ENCODE measurements at regions not wholly inside any gene's neighbourhood (a gene's known extent, or its start where the extent isn't known, plus 50 kb on each side); places are given as distances from the start of the nearest gene placed in this dataset.
"Not testable (repeated sequence)": the region's sequence is repeated elsewhere in the genome, so short reads cannot be mapped to it uniquely, and the experiment has no call there.

- no peak overlapping the region for H3K27ac ChIP-seq (ENCODE audit: low read depth, low read length)
- H3K4me3 ChIP-seq (ENCODE audit: low read depth, low read length) = no peak overlapping the region
- no peaks in the 10 kb centered on the region for H3K27me3 ChIP-seq (ENCODE audit: control insufficient read depth, insufficient read depth, low read length)
- no peaks in the 10 kb centered on the region for H3K4me1 ChIP-seq (ENCODE audit: control insufficient read depth, insufficient read depth, low read length)
- H3K9me3 ChIP-seq (ENCODE audit: control insufficient read depth, insufficient read depth, low read depth, low read length) = no peaks in the 10 kb centered on the region; the same call in 1 of the 2 replicates
- H3K9ac ChIP-seq (ENCODE audit: low read length) = no peak overlapping the region
- H3K36me3 ChIP-seq (ENCODE audit: control insufficient read depth, insufficient read depth, low read length) = no peaks in the 10 kb centered on the region
These were observed 108.8 kb downstream of the ANXA1 start for GRCh38 chr9:73260506-73260905.

GRCh38 chr9:73264631-73265030 lies 113.0 kb downstream of the ANXA1 start:
- Histone ChIP-seq H3K27me3 (ENCODE audit: control insufficient read depth, insufficient read depth, low read length) (no peaks in the 10 kb centered on the region), H3K4me3 (ENCODE audit: low read depth, low read length) (no peak overlapping the region), H3K9me3 (ENCODE audit: control insufficient read depth, insufficient read depth, low read depth, low read length) (peaks cover 6% of the 10 kb centered on the region; the same call in 1 of the 2 replicates), H3K36me3 (ENCODE audit: control insufficient read depth, insufficient read depth, low read length) (no peaks in the 10 kb centered on the region), H3K4me1 (ENCODE audit: control insufficient read depth, insufficient read depth, low read length) (peaks cover 6% of the 10 kb centered on the region), H3K9ac (ENCODE audit: low read length) (no peak overlapping the region), H3K27ac (ENCODE audit: low read depth, low read length) (no peak overlapping the region)

DNA sequence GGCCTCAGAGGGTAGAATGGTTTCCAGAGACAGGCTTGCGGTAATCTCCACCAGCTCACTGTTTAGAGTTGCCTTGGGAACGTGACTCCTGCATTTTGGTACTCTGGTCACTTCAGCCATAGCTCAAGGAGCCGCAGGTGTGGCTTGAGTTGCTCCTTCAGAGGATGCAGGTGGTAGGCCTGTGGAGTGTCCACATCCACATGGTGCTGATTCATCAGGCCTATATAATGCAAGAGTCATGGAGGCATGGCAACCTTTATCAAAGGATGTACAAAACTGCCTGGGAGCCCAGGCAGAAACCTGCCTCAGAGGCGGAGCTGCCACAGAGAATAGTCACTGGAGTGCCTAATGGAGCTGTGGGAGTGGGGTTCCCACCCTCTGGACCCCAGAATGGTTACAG lies 114.2 kb downstream of the ANXA1 start:
- H3K27ac ChIP-seq (ENCODE audit: low read depth, low read length) = no peak overlapping the region
- peaks cover 6% of the 10 kb centered on the region; the same call in 1 of the 2 replicates for H3K9me3 ChIP-seq (ENCODE audit: control insufficient read depth, insufficient read depth, low read depth, low read length)
- no peak overlapping the region for H3K4me3 ChIP-seq (ENCODE audit: low read depth, low read length)
- H3K36me3 ChIP-seq (ENCODE audit: control insufficient read depth, insufficient read depth, low read length) = no peaks in the 10 kb centered on the region
- no peak overlapping the region for H3K9ac ChIP-seq (ENCODE audit: low read length)
- H3K27me3 ChIP-seq (ENCODE audit: control insufficient read depth, insufficient read depth, low read length) = no peaks in the 10 kb centered on the region
- peaks cover 15% of the 10 kb centered on the region for H3K4me1 ChIP-seq (ENCODE audit: control insufficient read depth, insufficient read depth, low read length)

GRCh38 chr9:73269430-73270101 lies 117.9 kb downstream of the ANXA1 start:
- H3K27me3 ChIP-seq (ENCODE audit: control insufficient read depth, insufficient read depth, low read length) = no peaks in the 10 kb centered on the region
- peaks cover 15% of the 10 kb centered on the region for H3K4me1 ChIP-seq (ENCODE audit: control insufficient read depth, insufficient read depth, low read length)
- H3K9ac ChIP-seq (ENCODE audit: low read length) = no peak overlapping the region
- H3K4me3 ChIP-seq (ENCODE audit: low read depth, low read length) = no peak overlapping the region
- no peaks in the 10 kb centered on the region for H3K36me3 ChIP-seq (ENCODE audit: control insufficient read depth, insufficient read depth, low read length)
- peaks cover 6% of the 10 kb centered on the region; the same call in 1 of the 2 replicates for H3K9me3 ChIP-seq (ENCODE audit: control insufficient read depth, insufficient read depth, low read depth, low read length)
- 0 out of 2 replicates have a peak overlapping the region, but pooled peaks have one; percentile 18 for H3K27ac ChIP-seq (ENCODE audit: low read depth, low read length)

DNA sequence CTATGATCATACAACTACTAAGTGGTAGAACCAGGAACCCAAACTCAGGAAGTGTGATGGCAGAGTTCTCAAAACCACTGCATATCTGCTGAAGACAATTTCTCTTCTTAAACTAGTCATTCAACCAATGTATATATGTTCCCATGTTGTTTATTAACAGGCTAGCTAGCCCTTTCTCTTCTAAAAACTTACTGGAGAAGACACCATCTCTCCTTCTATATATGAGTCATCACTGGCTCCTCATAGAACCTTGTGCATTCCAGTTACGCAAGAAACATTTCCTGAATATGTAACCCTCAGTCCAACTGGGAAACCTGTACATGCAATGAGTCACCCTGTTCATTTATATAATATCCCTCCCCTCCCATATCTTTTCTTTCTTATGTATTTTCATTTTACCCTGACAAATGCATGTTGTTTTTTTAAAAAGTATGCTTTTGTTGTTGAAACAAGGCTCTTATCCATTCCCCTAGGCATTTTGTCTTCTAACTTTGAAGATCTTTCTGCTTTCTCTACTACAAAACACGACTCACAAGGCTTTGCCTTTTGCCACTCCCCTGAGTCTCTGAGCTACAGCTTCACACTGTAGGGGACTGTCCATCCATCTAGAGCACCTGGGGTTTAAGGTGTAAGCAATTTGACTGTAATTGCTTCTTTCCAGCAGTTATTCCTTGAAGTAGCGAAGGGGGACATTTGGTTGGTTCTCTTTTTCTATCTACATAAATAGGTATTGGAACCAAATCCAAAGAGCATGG lies 119.5 kb downstream of the ANXA1 start:
- no peak overlapping the region for H3K4me3 ChIP-seq (ENCODE audit: low read depth, low read length)
- H3K9ac ChIP-seq (ENCODE audit: low read length) = no peak overlapping the region
- H3K36me3 ChIP-seq (ENCODE audit: control insufficient read depth, insufficient read depth, low read length) = no peaks in the 10 kb centered on the region
- H3K4me1 ChIP-seq (ENCODE audit: control insufficient read depth, insufficient read depth, low read length) = peaks cover 15% of the 10 kb centered on the region
- 0 out of 2 replicates have a peak, but pooled peaks cover 1% of the 10 kb centered on the region for H3K9me3 ChIP-seq (ENCODE audit: control insufficient read depth, insufficient read depth, low read depth, low read length)
- no peaks in the 10 kb centered on the region for H3K27me3 ChIP-seq (ENCODE audit: control insufficient read depth, insufficient read depth, low read length)
- no peak overlapping the region for H3K27ac ChIP-seq (ENCODE audit: low read depth, low read length)

GRCh38 chr9:73280113-73280512 lies 128.4 kb downstream of the ANXA1 start:
- Histone ChIP-seq H3K9ac (ENCODE audit: low read length) (no peak overlapping the region), H3K4me1 (ENCODE audit: control insufficient read depth, insufficient read depth, low read length) (no peaks in the 10 kb centered on the region), H3K4me3 (ENCODE audit: low read depth, low read length) (no peak overlapping the region), H3K27me3 (ENCODE audit: control insufficient read depth, insufficient read depth, low read length) (no peaks in the 10 kb centered on the region), H3K9me3 (ENCODE audit: control insufficient read depth, insufficient read depth, low read depth, low read length) (no peaks in the 10 kb centered on the region), H3K27ac (ENCODE audit: low read depth, low read length) (no peak overlapping the region), H3K36me3 (ENCODE audit: control insufficient read depth, insufficient read depth, low read length) (no peaks in the 10 kb centered on the region)

- no peak overlapping the region for H3K9ac ChIP-seq (ENCODE audit: low read length)
- no peak overlapping the region for H3K27ac ChIP-seq (ENCODE audit: low read depth, low read length)
- H3K4me3 ChIP-seq (ENCODE audit: low read depth, low read length) = no peak overlapping the region
- no peaks in the 10 kb centered on the region for H3K4me1 ChIP-seq (ENCODE audit: control insufficient read depth, insufficient read depth, low read length)
- H3K36me3 ChIP-seq (ENCODE audit: control insufficient read depth, insufficient read depth, low read length) = no peaks in the 10 kb centered on the region
- H3K27me3 ChIP-seq (ENCODE audit: control insufficient read depth, insufficient read depth, low read length) = no peaks in the 10 kb centered on the region
- H3K9me3 ChIP-seq (ENCODE audit: control insufficient read depth, insufficient read depth, low read depth, low read length) = no peaks in the 10 kb centered on the region
These were observed 132.7 kb downstream of the ANXA1 start for GRCh38 chr9:73284377-73284776.

GRCh38 chr9:73294336-73294735 lies 142.7 kb downstream of the ANXA1 start:
- Histone ChIP-seq H3K9ac (ENCODE audit: low read length) (no peak overlapping the region), H3K9me3 (ENCODE audit: control insufficient read depth, insufficient read depth, low read depth, low read length) (peaks cover 15% of the 10 kb centered on the region), H3K27ac (ENCODE audit: low read depth, low read length) (no peak overlapping the region), H3K27me3 (ENCODE audit: control insufficient read depth, insufficient read depth, low read length) (no peaks in the 10 kb centered on the region), H3K4me1 (ENCODE audit: control insufficient read depth, insufficient read depth, low read length) (no peaks in the 10 kb centered on the region), H3K36me3 (ENCODE audit: control insufficient read depth, insufficient read depth, low read length) (no peaks in the 10 kb centered on the region), H3K4me3 (ENCODE audit: low read depth, low read length) (no peak overlapping the region)

- H3K4me3 ChIP-seq (ENCODE audit: low read depth, low read length) = no peak overlapping the region
- no peak overlapping the region for H3K9ac ChIP-seq (ENCODE audit: low read length)
- no peaks in the 10 kb centered on the region for H3K4me1 ChIP-seq (ENCODE audit: control insufficient read depth, insufficient read depth, low read length)
- H3K36me3 ChIP-seq (ENCODE audit: control insufficient read depth, insufficient read depth, low read length) = no peaks in the 10 kb centered on the region
- no peaks in the 10 kb centered on the region for H3K9me3 ChIP-seq (ENCODE audit: control insufficient read depth, insufficient read depth, low read depth, low read length)
- H3K27me3 ChIP-seq (ENCODE audit: control insufficient read depth, insufficient read depth, low read length) = no peaks in the 10 kb centered on the region
- H3K27ac ChIP-seq (ENCODE audit: low read depth, low read length) = no peak overlapping the region
These were observed 174.3 kb downstream of the ANXA1 start for GRCh38 chr9:73325983-73326382.

- no peaks in the 10 kb centered on the region for H3K27me3 ChIP-seq (ENCODE audit: control insufficient read depth, insufficient read depth, low read length)
- H3K36me3 ChIP-seq (ENCODE audit: control insufficient read depth, insufficient read depth, low read length) = no peaks in the 10 kb centered on the region
- no peaks in the 10 kb centered on the region for H3K9me3 ChIP-seq (ENCODE audit: control insufficient read depth, insufficient read depth, low read depth, low read length)
- no peak overlapping the region for H3K9ac ChIP-seq (ENCODE audit: low read length)
- no peaks in the 10 kb centered on the region for H3K4me1 ChIP-seq (ENCODE audit: control insufficient read depth, insufficient read depth, low read length)
- no peak overlapping the region for H3K4me3 ChIP-seq (ENCODE audit: low read depth, low read length)
- H3K27ac ChIP-seq (ENCODE audit: low read depth, low read length) = no peak overlapping the region
These were observed 175.5 kb downstream of the ANXA1 start for GRCh38 chr9:73327149-73327548.

GRCh38 chr9:73337182-73337581 lies 185.5 kb downstream of the ANXA1 start:
- not testable (repeated sequence) for H3K4me1 ChIP-seq (ENCODE audit: control insufficient read depth, insufficient read depth, low read length); H3K36me3 ChIP-seq (ENCODE audit: control insufficient read depth, insufficient read depth, low read length); H3K4me3 ChIP-seq (ENCODE audit: low read depth, low read length); H3K9ac ChIP-seq (ENCODE audit: low read length); H3K27ac ChIP-seq (ENCODE audit: low read depth, low read length); H3K9me3 ChIP-seq (ENCODE audit: control insufficient read depth, insufficient read depth, low read depth, low read length); H3K27me3 ChIP-seq (ENCODE audit: control insufficient read depth, insufficient read depth, low read length)

All from HUES6 (cell line).